ENCODE measurements at regions not wholly inside any gene's neighbourhood (a gene's known extent, or its start where the extent isn't known, plus 50 kb on each side); places are given as distances from the start of the nearest gene placed in this dataset.

GRCh38 chr1:38291336-38291735 lies 244.7 kb upstream of the POU3F1 start:
- no peak for TF ChIP-seq CTCF (IDR thresholded peaks at IDR 0.05; ENCODE audit: low read depth, low read length)
- H3K4me3 ChIP-seq (ENCODE audit: low read depth, low read length): no peak overlapping the region
- DNase-seq (ENCODE audit: low read depth, low spot score): no peak
- in situ Hi-C loops (cut with HindIII; ENCODE audit: low sequenced_read_pairs): no loop called here

GRCh38 chr1:38289034-38289433 lies 242.4 kb upstream of the POU3F1 start:
- H3K4me3 ChIP-seq (ENCODE audit: low read depth, low read length): no peak overlapping the region
- DNase-seq (ENCODE audit: low read depth, low spot score): no peak
- in situ Hi-C loops (cut with HindIII; ENCODE audit: low sequenced_read_pairs): no loop called here
- TF ChIP-seq CTCF (IDR thresholded peaks at IDR 0.05; ENCODE audit: low read depth, low read length): no peak

- in situ Hi-C loops (cut with HindIII; ENCODE audit: low sequenced_read_pairs): no loop called here
- no peak for TF ChIP-seq CTCF (IDR thresholded peaks at IDR 0.05; ENCODE audit: low read depth, low read length)
- H3K4me3 ChIP-seq (ENCODE audit: low read depth, low read length): no peak overlapping the region
- DNase-seq (ENCODE audit: low read depth, low spot score): no peak
These were observed 241.0 kb upstream of the POU3F1 start for GRCh38 chr1:38287547-38287946.

- TF ChIP-seq CTCF (IDR thresholded peaks at IDR 0.05; ENCODE audit: low read depth, low read length): no peak
- DNase-seq (ENCODE audit: low read depth, low spot score): no peak
- no peak overlapping the region for H3K4me3 ChIP-seq (ENCODE audit: low read depth, low read length)
- in situ Hi-C loops (cut with HindIII; ENCODE audit: low sequenced_read_pairs): no loop called here
These were observed 240.4 kb upstream of the POU3F1 start for GRCh38 chr1:38287036-38287435.

GRCh38 chr1:38285807-38286530 lies 239.4 kb upstream of the POU3F1 start:
- DNase-seq (ENCODE audit: low read depth, low spot score): no peak
- in situ Hi-C loops (cut with HindIII; ENCODE audit: low sequenced_read_pairs): no loop called here
- H3K4me3 ChIP-seq (ENCODE audit: low read depth, low read length): no peak overlapping the region
- TF ChIP-seq CTCF (IDR thresholded peaks at IDR 0.05; ENCODE audit: low read depth, low read length): no peak

- TF ChIP-seq CTCF (IDR thresholded peaks at IDR 0.05; ENCODE audit: low read depth, low read length): no peak
- no peak overlapping the region for H3K4me3 ChIP-seq (ENCODE audit: low read depth, low read length)
- no peak for DNase-seq (ENCODE audit: low read depth, low spot score)
- in situ Hi-C loops (cut with HindIII; ENCODE audit: low sequenced_read_pairs): no loop called here
These were observed 238.4 kb upstream of the POU3F1 start for GRCh38 chr1:38284953-38285352.

Measured in astrocyte of the spinal cord (primary cell).